GM12878 (cell line): ENCODE measurements at regions not wholly inside any gene's neighbourhood (a gene's known extent, or its start where the extent isn't known, plus 50 kb on each side); places are given as distances from the start of the nearest gene placed in this dataset.

ENCODE experiments used
- ATAC-seq: fragments of 200-7000 bp; cut with Tn5 transposase; 3 replicates; pipeline ENCODE4 v1.9.1; 2020; ENCODE audit warnings: mild to moderate bottlenecking, moderate library complexity
- BruUV-seq: library from RNA; stranded (reverse); fragments of 400-500 nt; replicated peaks from 2 replicates; lab custom pipeline; 2021; lab: Mats Ljungman, UMichigan
- CTCF ChIA-PET: fragments of 300-600 bp; sonication (Branson Sonifier 250); formaldehyde crosslinking; extraction: SDS; loops from one replicate; lab custom pipeline; 2021; ENCODE audit warnings: inconsistent platforms; lab: Yijun Ruan, JAX
- POLR2A ChIA-PET: fragments of 350-600 bp; formaldehyde crosslinking; extraction: SDS; loops from one replicate; lab custom pipeline; 2021; ENCODE audit warnings: inconsistent platforms; lab: Charles Lee
- RAD21 ChIA-PET: fragments of 300-600 bp; sonication (Branson Sonifier 250); formaldehyde crosslinking; loops from one replicate; lab custom pipeline; 2023; ENCODE audit warnings: antibody characterized with exemption; ENCODE audit not compliant: unreplicated experiment; lab: Charles Lee
- SMC1A ChIA-PET: fragments of 300-600 bp; sonication (Branson Sonifier 250); formaldehyde crosslinking; loops from one replicate; lab custom pipeline; 2023; ENCODE audit not compliant: unreplicated experiment, uncharacterized antibody; lab: Charles Lee
- DNase-seq: peaks from one replicate; pipeline ENCODE4 v3.0.0-alpha.2; 2011; ENCODE audit warnings: low read depth, low spot score
- FAIRE-seq: peaks from 3 replicates; lab custom pipeline; 2011; peaks lifted over from hg19 to GRCh38; lab: Jason Lieb, UNC
- H2AFZ ChIP-seq: 2 replicates; pipeline ENCODE4 v1.6.0; 2011; ENCODE audit warnings: low read depth, low read length, control low read depth; ENCODE audit not compliant: control insufficient read depth
- H3K27ac ChIP-seq: 2 replicates; pipeline ENCODE4 v1.5.1; 2011; ENCODE audit warnings: control low read depth; ENCODE audit not compliant: control insufficient read depth, insufficient read depth
- H3K27me3 ChIP-seq, 2 experiments: replicated peaks in 1 of 2; 2 replicates each; pipeline versions ENCODE4 v1.6.0 to v1.6.1; 2011; ENCODE audit warnings: low read length in 1 of 2; ENCODE audit not compliant: control insufficient read depth in 2 of 2, insufficient read depth in 2 of 2
- H3K36me3 ChIP-seq, 2 experiments: 2 replicates each; pipeline ENCODE4 v1.5.1; 2011; ENCODE audit warnings: low read length in 1 of 2; ENCODE audit not compliant: control insufficient read depth in 2 of 2, insufficient read depth in 2 of 2
- H3K4me1 ChIP-seq: 2 replicates; pipeline ENCODE4 v1.6.1; 2011; ENCODE audit warnings: mild to moderate bottlenecking, low read length, moderate library complexity, mixed read lengths; ENCODE audit not compliant: control insufficient read depth, insufficient read depth
- H3K4me2 ChIP-seq: 2 replicates; pipeline ENCODE4 v1.6.0; 2011; ENCODE audit warnings: control low read depth; ENCODE audit not compliant: control insufficient read depth, insufficient read depth
- H3K4me3 ChIP-seq: fragments of 200-600 bp; sonication (generic); 2 replicates; pipeline ENCODE4 v1.5.1; 2016
- H3K79me2 ChIP-seq: 2 replicates; pipeline ENCODE4 v1.6.0; 2011; ENCODE audit warnings: low read length; ENCODE audit not compliant: control insufficient read depth, insufficient read depth
- H3K9ac ChIP-seq: 2 replicates; pipeline ENCODE4 v1.8.0; 2011; ENCODE audit warnings: low read length, control low read depth, mixed read lengths; ENCODE audit not compliant: control insufficient read depth, insufficient read depth
- H3K9me3 ChIP-seq: replicated peaks from 3 replicates; pipeline ENCODE4 v1.5.1; 2011; ENCODE audit warnings: mild to moderate bottlenecking, low read length; ENCODE audit not compliant: control insufficient read depth, insufficient read depth
- H4K20me1 ChIP-seq: 2 replicates; pipeline ENCODE4 v1.6.0; 2011; ENCODE audit not compliant: control insufficient read depth, insufficient read depth
- BCLAF1 ChIP-seq: fragments of 450-650 bp; IDR thresholded peaks from 2 replicates; pipeline ENCODE4 v1.6.1; 2017; ENCODE audit warnings: antibody characterized with exemption, mild to moderate bottlenecking, moderate library complexity
- BMI1 ChIP-seq: fragments of 450-650 bp; IDR thresholded peaks from 2 replicates; pipeline ENCODE4 v1.6.1; 2016; ENCODE audit warnings: mild to moderate bottlenecking, moderate library complexity, borderline replicate concordance
- CHD4 ChIP-seq: fragments of 200-600 bp; sonication (generic); IDR thresholded peaks from 2 replicates; pipeline ENCODE4 v1.6.1; 2016; ENCODE audit warnings: mild to moderate bottlenecking
- E4F1 ChIP-seq: fragments of 450-650 bp; IDR thresholded peaks from 2 replicates; pipeline ENCODE4 v1.6.1; 2018; ENCODE audit warnings: borderline replicate concordance, mild to moderate bottlenecking; ENCODE audit not compliant: partially characterized antibody
- EED ChIP-seq: sonication (generic); IDR thresholded peaks from 2 replicates; pipeline ENCODE4 v1.6.1; 2016; ENCODE audit warnings: antibody characterized with exemption, low read depth
- GABPA ChIP-seq: IDR thresholded peaks from 2 replicates; pipeline ENCODE4 v1.6.1; 2014; ENCODE audit warnings: antibody characterized with exemption, low read depth, mild to moderate bottlenecking, inconsistent platforms
- IRF4 ChIP-seq: IDR thresholded peaks from 2 replicates; pipeline ENCODE4 v1.6.1; 2011; ENCODE audit warnings: low read depth, low read length
- IRF5 ChIP-seq: fragments of 450-650 bp; IDR thresholded peaks from 2 replicates; pipeline ENCODE4 v1.6.1; 2017; ENCODE audit warnings: borderline replicate concordance
- KDM1A ChIP-seq: fragments of 200-600 bp; sonication (generic); IDR thresholded peaks from 2 replicates; pipeline ENCODE4 v1.6.1; 2016; ENCODE audit warnings: borderline replicate concordance
- NBN ChIP-seq: fragments of 450-650 bp; IDR thresholded peaks from 2 replicates; pipeline ENCODE4 v1.6.1; 2016
- PML ChIP-seq: IDR thresholded peaks from 2 replicates; pipeline ENCODE4 v1.6.1; 2012; ENCODE audit warnings: low read length, inconsistent platforms
- POLR2AphosphoS5 ChIP-seq: IDR thresholded peaks from 2 replicates; pipeline ENCODE4 v1.6.1; 2011; ENCODE audit warnings: mild to moderate bottlenecking, low read length, inconsistent platforms
- RAD21 ChIP-seq: IDR thresholded peaks from 2 replicates; pipeline ENCODE4 v1.6.1; 2011; ENCODE audit warnings: mild to moderate bottlenecking, low read depth, low read length, moderate library complexity; ENCODE audit not compliant: insufficient read depth
- WRNIP1 ChIP-seq: IDR thresholded peaks from 2 replicates; pipeline ENCODE4 v1.6.1; 2011; ENCODE audit warnings: low read depth, low read length, improper control_type of control experiment, borderline replicate concordance
- ZBTB4 ChIP-seq: fragments of 450-650 bp; formaldehyde crosslinking; IDR thresholded peaks from 2 replicates; pipeline ENCODE4 v1.4.0; 2022; ENCODE audit warnings: mild to moderate bottlenecking, moderate library complexity
- ZNF384 ChIP-seq: IDR thresholded peaks from 2 replicates; pipeline ENCODE4 v1.6.1; 2012; ENCODE audit warnings: low read depth, mild to moderate bottlenecking, low read length, improper control_type of control experiment, borderline replicate concordance
- WGBS: methylation state at CpG from one replicate; pipeline ENCODE4 v1.1.6; 2016; ENCODE audit warnings: low lambda C conversion rate; ENCODE audit not compliant: insufficient replicate concordance, insufficient coverage; ENCODE audit errors: missing lambda C conversion rate; 5-methylcytosine and 5-hydroxymethylcytosine counted together
- in situ Hi-C: fragments of 300-500 bp; cut with MboI; formaldehyde crosslinking; loops from 9 replicates; pipeline ENCODE4 v1.14.3; 2018; ENCODE audit warnings: mixed read lengths
- intact Hi-C: fragments of 100-400 bp; cut with micrococcal nuclease; formaldehyde crosslinking; loops from one replicate; pipeline ENCODE4 v1.14.2; 2022; ENCODE audit not compliant: unreplicated experiment

- ATAC-seq (no peak), DNase-seq (no peak), FAIRE-seq (no peak)
- H3K27ac ChIP-seq, result no peak overlapping the region
- no peak overlapping the region for H2AFZ ChIP-seq
- no peak overlapping the region for H3K4me2 ChIP-seq
- no peaks in the 10 kb centered on the region for H3K27me3 ChIP-seq
- TF ChIP-seq EED (no peak), CHD4 (no peak), ZBTB4 (CRISPR knock-in tag) (no peak), ZNF384 (no peak), NBN (no peak), KDM1A (no peak), GABPA (no peak), IRF5 (no peak), POLR2AphosphoS5 (no peak), PML (no peak), BCLAF1 (no peak), IRF4 (no peak), RAD21 (no peak), BMI1 (no peak), E4F1 (no peak), WRNIP1 (no peak)
- no peaks in the 10 kb centered on the region for H3K36me3 ChIP-seq
- H3K79me2 ChIP-seq, result no peaks in the 10 kb centered on the region
- in situ Hi-C loops, result no loop called here
- SMC1A ChIA-PET, result no interaction called here
- no TSS peak for BruUV-seq
- CTCF ChIA-PET, result no interaction called here
- WGBS, result 12% methylated on average over 3 of the region's 3 CpGs
- H3K9ac ChIP-seq, result no peak overlapping the region
- H4K20me1 ChIP-seq, result no peaks in the 10 kb centered on the region
- no peak overlapping the region for H3K4me3 ChIP-seq
- intact Hi-C loops, result no loop called here
- RAD21 ChIA-PET, result no interaction called here
- POLR2A ChIA-PET, result no interaction called here
- no peaks in the 10 kb centered on the region for H3K4me1 ChIP-seq
- no peaks in the 10 kb centered on the region for H3K9me3 ChIP-seq
Observed at GRCh38 chr5:57940879-57941278, 458.3 kb upstream of the ACTBL2 start.
